KOPT-K1 (cell line): ENCODE measurements at regions not wholly inside any gene's neighbourhood (a gene's known extent, or its start where the extent isn't known, plus 50 kb on each side); places are given as distances from the start of the nearest gene placed in this dataset.

Experiments used
- H3K27ac ChIP-seq: fragments of 200-600 bp; sonication (generic); 2 replicates; pipeline ENCODE4 v1.5.1; 2016; ENCODE audit warnings: antibody characterized with exemption, mild to moderate bottlenecking, low read depth, low read length; ENCODE audit not compliant: poor library complexity, severe bottlenecking
- H3K36me3 ChIP-seq: fragments of 200-600 bp; sonication (generic); 2 replicates; pipeline ENCODE4 v1.5.1; 2017; ENCODE audit warnings: antibody characterized with exemption, mild to moderate bottlenecking, low read length, moderate library complexity; ENCODE audit not compliant: insufficient read depth
- H3K9me3 ChIP-seq: fragments of 200-600 bp; sonication (generic); 2 replicates; pipeline ENCODE4 v1.5.1; 2017; ENCODE audit warnings: antibody characterized with exemption, low read length, mild to moderate bottlenecking; ENCODE audit not compliant: insufficient read depth, poor library complexity, severe bottlenecking

GRCh38 chr5:2112173-2113025 is 229.7 kb upstream of the IRX4 start:
- no peaks in the 10 kb centered on the region for H3K9me3 ChIP-seq
- H3K27ac ChIP-seq, result no peak overlapping the region
- no peaks in the 10 kb centered on the region for H3K36me3 ChIP-seq

DNA sequence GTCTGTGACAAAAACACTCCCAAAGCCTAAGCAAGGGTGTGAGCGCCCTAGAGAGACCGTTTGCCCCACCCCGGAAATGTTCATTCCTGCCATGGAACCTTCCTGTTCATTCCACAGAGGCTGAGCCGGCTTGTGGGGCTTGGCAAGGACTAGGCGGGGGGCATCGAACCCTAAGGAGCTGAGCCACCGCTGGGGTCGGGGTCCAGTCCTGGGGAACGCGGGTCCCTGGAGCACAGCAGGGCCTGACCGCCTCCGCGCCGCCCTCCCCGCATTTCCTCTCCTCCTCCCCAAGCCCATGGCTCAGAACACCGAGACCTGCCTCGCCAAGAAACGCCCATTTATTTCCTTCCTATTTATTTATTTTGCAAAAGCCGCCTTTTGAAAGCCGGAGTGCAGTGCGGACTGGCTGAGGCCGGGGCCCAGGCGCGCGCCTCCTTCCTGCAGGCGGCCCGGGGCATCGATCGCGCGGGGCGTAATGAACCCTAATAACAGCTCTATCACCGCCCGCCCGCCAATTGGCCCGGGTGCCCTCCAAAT is 228.9 kb upstream of the IRX4 start:
- no peak overlapping the region for H3K27ac ChIP-seq
- no peaks in the 10 kb centered on the region for H3K36me3 ChIP-seq
- H3K9me3 ChIP-seq, result peaks cover under 1% of the 10 kb centered on the region

GRCh38 chr5:2110934-2111462 is 228.3 kb upstream of the IRX4 start:
- Histone ChIP-seq H3K36me3 (no peaks in the 10 kb centered on the region), H3K27ac (no peak overlapping the region), H3K9me3 (peaks cover 6% of the 10 kb centered on the region)

DNA sequence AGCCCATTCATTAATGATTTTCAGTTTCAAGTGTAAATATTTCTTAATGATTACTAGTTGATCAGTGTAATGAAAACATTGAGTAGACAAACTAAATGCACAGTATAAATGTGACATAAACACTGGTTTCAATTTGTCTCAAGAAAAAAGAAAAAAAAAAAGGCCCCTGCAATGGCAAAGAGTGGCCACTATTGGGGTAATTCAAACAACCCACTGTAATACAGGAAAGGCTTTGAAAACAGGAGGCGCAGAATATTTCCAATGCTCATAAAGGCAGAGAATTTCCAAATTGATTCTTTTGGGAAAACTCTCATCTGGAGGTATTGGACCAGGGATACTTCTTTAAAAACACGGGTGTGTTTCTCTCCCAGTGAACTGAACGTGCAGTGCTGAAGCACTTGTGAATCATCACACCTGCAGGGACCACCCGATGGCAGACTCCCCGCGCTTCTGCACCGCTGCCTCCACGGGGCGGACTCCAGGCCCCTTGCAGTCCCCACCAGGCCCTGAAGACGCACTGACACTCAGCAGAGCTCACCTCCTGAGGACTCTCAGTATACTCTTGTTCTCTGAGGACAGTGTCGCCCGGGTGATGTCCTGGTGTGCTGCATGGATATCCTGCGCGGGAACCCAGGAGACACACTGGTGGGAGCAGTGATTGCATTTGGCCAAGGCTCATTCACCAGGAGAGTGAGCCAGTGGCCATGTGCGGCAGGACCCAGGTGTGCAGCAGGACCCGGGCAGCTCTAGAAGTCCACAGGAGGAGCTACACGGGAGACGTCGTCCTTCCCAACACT is 227.6 kb upstream of the IRX4 start:
- Histone ChIP-seq H3K27ac (no peak overlapping the region), H3K36me3 (no peaks in the 10 kb centered on the region), H3K9me3 (peaks cover 6% of the 10 kb centered on the region)

DNA sequence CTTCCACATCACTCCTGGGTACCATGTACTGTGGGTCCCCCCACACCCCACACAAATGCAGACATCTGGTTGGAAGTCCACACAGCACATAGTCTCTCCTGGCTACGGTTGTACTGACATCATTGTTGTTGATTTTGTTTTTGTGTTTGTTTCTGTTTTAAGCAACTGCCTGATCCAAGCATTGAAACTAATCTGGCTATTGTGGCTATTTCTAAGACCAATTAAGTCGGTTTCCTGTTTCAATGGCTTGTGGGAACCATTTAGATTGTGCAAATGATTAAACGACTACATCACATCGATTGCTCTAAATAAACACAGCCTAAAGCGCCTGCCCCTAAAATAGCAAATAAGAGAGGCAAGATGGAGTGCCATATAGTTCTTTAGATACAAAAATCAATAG is 226.8 kb upstream of the IRX4 start:
- peaks cover 6% of the 10 kb centered on the region for H3K9me3 ChIP-seq
- H3K36me3 ChIP-seq, result no peaks in the 10 kb centered on the region
- no peak overlapping the region for H3K27ac ChIP-seq

- Histone ChIP-seq H3K27ac (no peak overlapping the region), H3K36me3 (no peaks in the 10 kb centered on the region), H3K9me3 (peaks cover 6% of the 10 kb centered on the region)
Measured at GRCh38 chr5:2106721-2107120, 224.0 kb upstream of the IRX4 start.

- Histone ChIP-seq H3K36me3 (no peaks in the 10 kb centered on the region), H3K9me3 (peaks cover 6% of the 10 kb centered on the region), H3K27ac (no peak overlapping the region)
Measured at GRCh38 chr5:2105141-2105540, 222.4 kb upstream of the IRX4 start.

DNA sequence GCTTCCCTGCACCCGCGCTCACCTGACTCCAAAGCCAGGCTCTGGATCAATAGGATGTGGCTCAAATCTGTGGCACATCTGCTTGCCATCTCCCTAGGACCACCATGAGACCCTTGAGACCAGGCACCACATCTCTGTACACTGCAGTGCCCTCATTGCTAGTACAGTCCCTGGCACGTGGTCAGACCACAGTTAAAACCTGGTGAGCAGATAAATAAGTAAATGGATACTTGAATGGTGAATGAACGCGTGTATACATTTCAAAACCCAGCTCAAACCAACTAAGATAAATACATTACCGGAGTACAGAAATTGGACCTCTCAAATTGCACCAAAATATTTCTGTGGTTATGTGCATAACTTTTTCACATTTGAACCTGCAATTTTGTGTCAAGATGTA is 221.2 kb upstream of the IRX4 start:
- Histone ChIP-seq H3K27ac (no peak overlapping the region), H3K9me3 (peaks cover 6% of the 10 kb centered on the region), H3K36me3 (no peaks in the 10 kb centered on the region)

DNA sequence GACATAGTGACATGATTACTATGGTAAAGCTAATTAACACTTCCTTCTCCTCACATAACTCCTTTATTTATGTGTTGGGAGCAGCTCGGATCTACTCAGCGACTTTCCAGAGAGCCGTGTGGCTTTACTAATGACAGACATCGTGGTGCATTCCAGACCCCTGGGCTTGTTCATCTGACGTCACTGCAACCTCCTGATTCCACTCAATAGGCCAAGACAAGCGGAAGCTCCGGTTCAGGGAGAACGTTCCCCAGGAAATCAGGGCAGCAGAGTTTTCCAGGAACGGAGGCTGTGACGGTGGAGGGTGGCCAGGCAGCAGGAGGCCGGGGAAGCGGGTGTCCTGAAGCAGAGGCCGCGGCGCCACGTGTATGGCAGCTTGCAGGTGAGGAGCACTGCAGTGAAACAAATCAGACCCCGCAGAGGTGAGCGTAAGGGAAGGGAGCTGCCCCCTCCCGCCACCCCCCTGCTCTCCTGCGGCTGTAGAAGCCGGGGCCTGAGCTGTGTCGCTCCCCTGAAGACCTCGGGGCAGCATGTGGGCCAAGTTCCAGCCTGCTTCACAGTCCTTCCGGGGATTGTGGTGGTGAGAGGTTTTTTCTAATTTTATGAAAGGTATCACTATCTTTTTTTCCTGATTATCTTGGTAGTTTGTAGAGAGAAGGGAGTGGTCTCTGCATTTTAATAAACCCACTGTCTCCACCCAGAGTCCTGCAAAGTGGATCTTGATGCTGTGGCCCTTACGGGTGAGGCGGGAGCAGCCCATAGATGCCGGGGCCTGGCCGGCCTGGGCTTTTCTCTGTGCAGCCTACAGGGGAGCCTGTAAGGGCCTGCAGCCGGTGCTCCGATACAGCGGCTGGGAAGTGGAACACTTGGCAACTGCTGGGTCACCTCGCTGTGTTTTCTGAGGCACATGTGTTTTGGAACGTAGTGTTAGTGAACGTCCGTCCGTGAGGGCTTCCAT is 220.4 kb upstream of the IRX4 start:
- Histone ChIP-seq H3K36me3 (no peaks in the 10 kb centered on the region), H3K9me3 (peaks cover 6% of the 10 kb centered on the region), H3K27ac (no peak overlapping the region)

- no peaks in the 10 kb centered on the region for H3K36me3 ChIP-seq
- no peak overlapping the region for H3K27ac ChIP-seq
- H3K9me3 ChIP-seq, result peaks cover 6% of the 10 kb centered on the region
Measured at GRCh38 chr5:2101685-2102084, 219.0 kb upstream of the IRX4 start.

DNA sequence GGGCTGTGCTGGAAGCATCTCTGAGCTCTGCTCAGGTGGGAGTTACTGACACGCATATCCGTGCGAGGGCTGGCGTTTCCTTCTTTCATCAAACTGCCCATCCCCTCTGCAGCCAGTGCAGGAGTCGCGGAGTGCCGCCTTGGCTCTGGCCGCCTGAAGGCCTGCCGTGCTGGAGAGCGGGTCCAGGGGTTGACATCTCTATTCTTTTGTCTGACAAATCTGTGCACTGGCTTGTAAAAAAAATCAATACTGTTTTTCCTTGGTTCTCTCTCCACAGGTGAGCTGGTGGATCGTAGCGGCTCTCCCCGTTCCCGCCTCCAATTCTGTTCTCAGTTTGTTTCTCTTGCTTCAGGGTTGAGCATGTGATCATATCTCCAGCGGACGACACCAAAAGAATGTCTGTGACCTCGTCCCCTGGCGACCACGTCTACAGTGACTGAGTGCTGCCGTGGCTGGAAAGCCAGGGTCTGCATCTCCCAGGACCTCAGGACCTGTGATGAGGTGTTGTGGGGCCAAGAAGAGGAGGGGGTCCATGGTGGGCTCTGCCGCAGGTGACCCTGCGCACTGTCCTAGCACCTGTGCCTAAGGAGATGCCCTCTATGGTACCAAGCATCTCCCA is 214.3 kb upstream of the IRX4 start:
- Histone ChIP-seq H3K9me3 (no peaks in the 10 kb centered on the region), H3K36me3 (no peaks in the 10 kb centered on the region), H3K27ac (no peak overlapping the region)

DNA sequence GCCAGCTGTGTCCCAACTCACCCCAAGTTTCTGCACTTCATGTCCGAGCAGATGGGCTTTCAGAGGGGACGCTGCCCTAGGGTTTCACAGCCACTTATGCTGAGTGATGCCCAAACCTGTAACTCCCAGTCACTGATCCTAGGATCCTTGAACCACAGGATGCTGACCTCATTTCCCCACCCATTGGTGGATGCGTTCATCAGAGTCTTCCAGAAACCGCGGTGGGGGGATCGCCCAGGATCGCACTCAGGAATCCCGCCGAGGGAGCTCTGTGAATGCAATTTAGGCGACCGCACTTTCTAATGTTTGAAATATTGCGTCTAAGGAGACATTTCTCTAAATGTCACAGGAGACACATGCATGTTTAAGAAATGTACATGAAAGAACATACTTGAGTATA is 212.3 kb upstream of the IRX4 start:
- Histone ChIP-seq H3K36me3 (no peaks in the 10 kb centered on the region), H3K27ac (no peak overlapping the region), H3K9me3 (no peaks in the 10 kb centered on the region)

DNA sequence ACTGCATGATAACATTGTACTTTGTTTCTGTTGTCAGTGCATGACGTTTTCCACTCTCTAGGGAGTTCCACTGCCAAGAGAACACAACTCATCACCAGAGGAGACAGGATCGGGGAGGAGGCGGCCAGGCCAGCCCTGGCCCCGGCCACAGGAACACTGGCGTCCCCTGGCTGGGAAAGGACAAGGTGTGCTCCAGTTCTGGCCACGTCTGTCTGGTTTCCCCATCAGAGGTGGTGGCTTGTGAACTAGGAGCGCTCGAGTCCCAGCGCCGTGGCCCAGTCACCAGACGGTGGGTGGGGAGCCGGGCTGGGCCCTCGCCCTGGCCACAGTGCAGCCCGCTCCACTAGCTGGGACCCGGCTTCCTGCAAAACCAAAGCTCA is 211.9 kb upstream of the IRX4 start:
- Histone ChIP-seq H3K9me3 (no peaks in the 10 kb centered on the region), H3K27ac (no peak overlapping the region), H3K36me3 (no peaks in the 10 kb centered on the region)
